ENCODE measurements at regions not wholly inside any gene's neighbourhood (a gene's known extent, or its start where the extent isn't known, plus 50 kb on each side); places are given as distances from the start of the nearest gene placed in this dataset.

GRCh38 chr20:52643034-52643433 is 329.1 kb upstream of the TSHZ2 start:
- no peak for DNase-seq (ENCODE audit: low read depth)

GRCh38 chr20:52637201-52637600 is 335.0 kb upstream of the TSHZ2 start:
- no peak for DNase-seq (ENCODE audit: low read depth)

DNA sequence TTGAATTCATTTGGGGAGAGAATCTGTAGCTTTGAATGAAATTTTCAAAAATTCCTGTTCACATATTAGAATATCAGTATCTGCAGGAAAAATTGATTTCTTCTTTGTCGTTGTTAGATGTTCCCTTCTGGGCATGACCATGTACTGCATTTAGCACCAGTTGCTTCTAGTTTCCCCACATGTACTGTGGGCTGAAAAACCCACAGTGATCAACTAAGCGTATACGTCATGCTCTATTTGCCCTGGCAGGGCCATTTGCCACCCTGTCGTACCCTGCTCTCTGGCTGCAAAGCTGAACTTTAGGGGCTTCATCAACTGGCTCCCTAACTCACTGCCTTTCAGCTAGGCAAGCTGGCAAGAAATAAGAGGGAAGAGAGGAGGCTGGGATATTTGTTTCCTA is 340.7 kb upstream of the TSHZ2 start:
- DNase-seq (ENCODE audit: low read depth), result no peak

DNA sequence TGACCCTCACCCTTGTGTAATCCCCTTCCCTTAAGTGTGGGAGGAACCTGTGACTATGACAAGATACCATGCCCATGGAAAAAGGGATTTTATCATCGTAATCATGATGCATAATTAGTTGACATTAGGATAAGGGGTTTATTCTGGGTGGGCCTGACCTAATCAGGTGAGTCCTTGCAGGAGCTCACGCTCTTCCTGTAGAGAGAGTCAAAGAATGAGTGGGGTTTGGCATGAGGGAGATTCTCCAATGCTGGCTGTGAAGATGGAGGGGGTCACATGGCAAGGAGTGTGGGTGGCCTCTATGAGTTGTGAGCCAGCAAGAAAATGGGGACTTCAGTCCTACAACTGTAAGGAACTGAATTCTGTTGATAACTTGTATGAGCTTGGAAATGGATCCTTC is 342.0 kb upstream of the TSHZ2 start:
- no peak for DNase-seq (ENCODE audit: low read depth)

DNA sequence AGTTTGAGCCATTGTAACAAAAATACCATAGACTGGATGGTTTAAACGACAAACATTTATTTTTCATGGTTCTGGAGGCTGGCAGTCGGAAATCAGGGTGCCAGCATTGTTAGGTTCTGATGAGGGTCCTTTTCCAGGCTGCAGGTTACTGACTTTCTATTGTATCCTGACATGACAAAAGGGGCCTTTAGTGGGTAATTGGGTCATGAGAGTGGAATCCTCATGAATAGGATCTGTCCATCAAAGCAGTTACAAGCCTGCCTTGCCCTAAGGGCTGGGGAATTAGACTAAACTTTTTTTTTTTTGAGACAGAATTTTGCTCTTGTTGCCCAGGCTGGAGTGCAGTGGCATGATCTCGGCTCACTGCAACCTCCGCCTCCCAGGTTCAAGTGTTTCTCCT is 347.9 kb upstream of the TSHZ2 start:
- DNase-seq (ENCODE audit: low read depth), result no peak

DNA sequence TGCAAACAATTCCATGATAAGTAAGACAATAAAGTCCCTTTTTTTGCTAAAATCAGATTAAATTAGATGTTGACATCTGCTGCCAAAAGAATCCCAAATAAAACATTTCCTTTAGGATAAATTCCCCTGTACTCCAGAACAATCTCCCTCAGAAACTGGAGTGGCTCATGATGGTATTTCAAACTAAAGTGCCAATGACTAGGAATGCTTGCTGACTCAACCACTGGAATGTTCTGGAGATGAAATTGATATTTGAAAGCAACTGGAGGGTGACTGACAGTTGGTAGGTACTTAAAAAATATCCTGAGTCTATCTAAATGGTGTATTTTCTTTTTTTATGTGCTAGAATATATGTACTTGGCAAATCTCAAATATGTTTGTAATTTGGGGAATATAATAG is 350.1 kb upstream of the TSHZ2 start:
- no peak for DNase-seq (ENCODE audit: low read depth)

DNA sequence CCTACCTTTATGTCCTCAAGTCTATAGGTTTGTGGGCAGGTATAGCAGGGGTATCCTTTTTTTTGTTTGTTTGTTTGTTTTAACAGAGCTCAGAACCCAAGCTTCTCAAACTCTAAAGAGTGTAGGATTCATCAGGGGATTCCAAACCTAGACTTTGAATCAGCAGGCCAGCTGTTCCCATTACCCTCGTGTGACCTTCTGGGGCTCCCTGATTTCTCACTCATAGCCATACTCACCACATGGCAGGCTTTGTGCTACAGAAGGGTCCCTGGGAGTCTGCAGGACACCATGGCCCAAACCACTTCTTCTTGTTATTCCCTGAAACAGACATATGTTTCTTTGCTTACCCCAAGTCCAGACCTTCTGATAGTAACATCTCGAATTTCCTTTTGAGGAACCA is 350.8 kb upstream of the TSHZ2 start:
- DNase-seq (ENCODE audit: low read depth), result no peak

- no peak for DNase-seq (ENCODE audit: low read depth)
These were observed 352.5 kb upstream of the TSHZ2 start for GRCh38 chr20:52619671-52620070.

DNA sequence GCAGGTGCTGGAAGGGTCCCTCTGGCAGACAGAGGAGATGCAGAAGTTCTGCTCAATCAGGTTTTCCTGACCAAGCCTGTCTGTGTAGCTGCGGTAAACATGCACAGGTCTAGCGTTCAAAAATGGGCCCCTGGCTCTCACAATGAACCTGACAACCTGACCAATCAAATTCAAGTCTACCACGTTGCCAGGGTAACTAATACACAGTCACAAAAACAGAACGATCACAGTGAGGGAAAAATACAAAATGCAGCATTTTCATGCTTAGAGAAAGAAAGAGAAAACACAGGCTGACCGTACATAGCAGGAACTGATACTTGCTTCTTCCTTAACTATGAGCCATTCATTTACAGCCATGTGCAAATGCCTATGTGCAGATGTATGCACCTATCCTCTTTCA is 353.1 kb upstream of the TSHZ2 start:
- DNase-seq (ENCODE audit: low read depth), result no peak

- no peak for DNase-seq (ENCODE audit: low read depth)
These were observed 355.5 kb upstream of the TSHZ2 start for GRCh38 chr20:52616629-52617028.

- no peak for DNase-seq (ENCODE audit: low read depth)
These were observed 357.9 kb upstream of the TSHZ2 start for GRCh38 chr20:52614051-52614863.

DNA sequence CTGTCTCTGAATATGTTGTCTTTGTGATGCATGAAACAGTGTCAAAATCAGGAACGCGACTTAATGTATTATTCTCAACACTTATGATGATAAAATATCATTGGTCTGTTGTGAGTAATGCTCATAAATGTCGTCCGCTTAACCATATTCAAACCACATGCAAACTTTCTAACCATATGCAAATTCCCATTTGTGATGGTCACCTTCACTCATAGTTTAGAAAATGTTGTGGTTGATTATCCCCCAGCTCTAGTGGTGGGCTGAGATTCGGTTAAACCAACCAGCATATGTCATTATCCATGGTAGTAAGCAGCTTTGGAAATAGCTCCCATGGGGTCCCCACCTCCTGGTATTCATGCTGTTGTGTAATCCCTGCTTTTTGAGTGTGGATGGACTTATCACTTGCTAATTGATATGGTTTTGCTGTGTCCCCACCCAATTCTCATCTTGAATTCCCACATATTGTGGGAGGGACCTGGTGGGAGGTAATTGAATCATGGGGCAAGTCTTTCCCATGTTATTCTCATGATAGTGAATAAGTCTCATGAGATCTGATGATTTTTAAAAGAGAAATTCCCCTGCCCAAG is 360.0 kb upstream of the TSHZ2 start:
- no peak for DNase-seq (ENCODE audit: low read depth)

DNA sequence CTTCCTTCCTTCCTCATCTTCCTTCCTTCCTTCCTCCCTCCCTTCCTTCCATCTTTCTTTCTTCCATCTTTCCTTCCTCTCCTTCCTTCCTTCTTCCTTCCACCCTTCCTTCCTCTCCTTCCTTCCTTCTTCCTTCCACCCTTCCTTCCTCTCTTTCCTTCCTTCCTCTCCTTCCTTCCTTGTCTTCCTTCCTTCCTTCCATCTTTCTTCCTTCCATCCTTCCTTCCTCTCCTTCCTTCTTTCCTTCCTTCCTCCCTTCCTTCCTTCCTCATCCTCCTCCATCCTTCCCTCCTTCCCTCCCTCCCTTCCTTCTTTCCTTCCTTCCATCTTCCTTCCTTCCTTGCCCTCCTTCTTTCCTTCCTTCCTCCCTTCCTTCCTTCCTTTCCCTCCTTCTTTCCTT is 361.4 kb upstream of the TSHZ2 start:
- DNase-seq (ENCODE audit: low read depth), result no peak

GRCh38 chr20:52601295-52601971 is 370.7 kb upstream of the TSHZ2 start:
- no peak for DNase-seq (ENCODE audit: low read depth)

- no peak for DNase-seq (ENCODE audit: low read depth)
These were observed 375.9 kb upstream of the TSHZ2 start for GRCh38 chr20:52596256-52596655.

DNA sequence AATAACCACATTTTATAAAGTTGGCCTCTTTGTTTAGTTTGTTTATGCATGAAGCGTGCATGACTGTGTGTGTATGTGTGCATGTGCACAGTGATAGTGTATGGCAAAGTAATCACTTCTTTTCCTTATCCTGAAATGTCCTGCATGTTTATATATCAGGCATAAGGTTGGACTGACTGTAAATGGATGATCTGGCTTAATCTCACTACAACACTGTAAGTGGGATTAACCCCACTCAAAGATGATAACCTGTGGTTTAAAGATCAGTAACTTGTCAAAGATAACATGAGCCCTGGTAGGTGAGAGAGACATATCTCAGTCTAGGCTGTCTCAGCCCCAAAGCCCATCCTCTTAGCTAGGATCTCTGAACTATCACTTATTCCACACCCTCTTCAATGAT is 376.6 kb upstream of the TSHZ2 start:
- no peak for DNase-seq (ENCODE audit: low read depth)

DNA sequence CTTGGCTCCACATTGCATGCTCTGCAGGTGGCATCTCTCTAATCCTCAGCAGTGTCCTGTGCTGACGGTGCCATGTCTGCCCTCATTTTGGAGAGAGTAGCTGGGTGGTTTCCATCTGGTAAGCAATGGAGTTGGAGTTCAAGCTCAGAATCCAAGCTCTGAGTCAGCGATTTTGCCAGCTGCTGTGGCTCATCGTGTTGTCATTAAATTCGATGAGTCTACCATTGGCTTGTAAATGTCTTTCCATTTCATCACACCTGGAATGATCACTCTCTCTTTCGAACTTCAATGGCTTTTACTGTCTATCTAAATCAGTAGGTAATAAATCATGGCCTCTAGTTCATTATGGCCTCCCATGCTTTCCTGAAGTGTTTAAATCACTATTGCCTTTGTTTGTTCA is 378.5 kb upstream of the TSHZ2 start:
- DNase-seq (ENCODE audit: low read depth), result no peak

DNA sequence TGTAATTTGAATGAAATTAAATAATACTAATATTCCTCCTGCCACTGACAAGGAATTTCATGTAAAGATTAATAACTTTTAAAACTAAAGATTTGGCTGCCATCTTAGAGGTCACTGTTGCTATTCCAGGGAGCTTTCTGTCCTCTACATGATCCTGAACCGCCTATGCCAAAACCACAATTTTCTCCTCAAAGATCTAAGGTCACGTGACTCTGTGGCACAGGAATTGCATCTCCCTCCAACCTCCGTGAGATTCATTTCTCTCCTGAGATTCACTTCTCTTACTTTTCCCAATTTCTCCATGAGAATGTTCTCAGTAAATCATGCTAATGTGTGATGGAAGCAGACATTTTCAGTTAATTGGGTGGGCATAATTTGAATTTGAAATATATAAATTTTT is 379.6 kb upstream of the TSHZ2 start:
- DNase-seq (ENCODE audit: low read depth), result no peak

GRCh38 chr20:52590100-52590499 is 382.1 kb upstream of the TSHZ2 start:
- DNase-seq (ENCODE audit: low read depth), result no peak

DNA sequence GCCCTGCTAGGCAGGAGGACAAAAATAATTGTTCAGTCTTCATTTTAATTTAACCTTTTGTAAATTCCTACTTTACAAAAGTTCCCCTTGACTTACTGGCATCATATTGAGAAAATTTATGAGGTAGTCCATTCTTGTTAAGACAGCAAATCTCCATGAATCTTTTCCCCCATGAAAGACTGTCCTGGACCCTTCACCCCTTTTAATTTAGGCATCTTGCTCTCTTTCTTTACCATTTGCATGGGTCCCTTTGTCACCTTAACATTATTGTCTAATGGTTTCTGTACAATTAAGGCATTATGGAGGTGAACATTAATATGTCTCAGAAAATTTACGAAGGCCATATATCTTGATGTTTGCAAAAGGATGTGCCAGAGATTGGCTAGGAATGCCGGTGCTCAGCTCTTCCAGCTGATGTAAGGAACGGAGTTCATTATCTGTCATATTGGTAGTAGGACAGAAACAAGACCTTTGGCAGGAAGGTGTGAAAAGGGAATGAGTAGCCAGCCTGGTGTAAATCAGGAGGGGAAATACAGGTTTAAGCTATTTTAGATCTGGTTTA is 382.8 kb upstream of the TSHZ2 start:
- no peak for DNase-seq (ENCODE audit: low read depth)

- no peak for DNase-seq (ENCODE audit: low read depth)
These were observed 385.5 kb upstream of the TSHZ2 start for GRCh38 chr20:52586660-52587059.

DNA sequence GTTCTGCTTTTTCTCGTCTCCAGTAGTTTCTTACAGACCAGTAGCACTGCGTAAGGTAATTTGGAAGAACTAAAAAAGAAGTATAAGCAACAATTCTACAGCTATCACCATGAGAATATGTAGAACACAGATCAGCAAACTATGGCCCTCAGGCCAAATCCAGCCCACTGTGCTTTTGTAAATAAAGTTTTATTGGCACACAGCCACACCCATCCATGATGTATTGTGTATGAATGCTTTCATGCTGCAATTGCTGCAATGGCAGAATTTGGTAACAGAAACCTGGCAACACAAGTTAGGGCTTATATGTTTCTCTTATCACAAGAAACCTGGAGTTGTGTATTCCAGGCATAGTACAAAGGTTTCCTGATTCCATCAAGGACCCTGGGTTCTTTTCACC is 386.8 kb upstream of the TSHZ2 start:
- no peak for DNase-seq (ENCODE audit: low read depth)

DNA sequence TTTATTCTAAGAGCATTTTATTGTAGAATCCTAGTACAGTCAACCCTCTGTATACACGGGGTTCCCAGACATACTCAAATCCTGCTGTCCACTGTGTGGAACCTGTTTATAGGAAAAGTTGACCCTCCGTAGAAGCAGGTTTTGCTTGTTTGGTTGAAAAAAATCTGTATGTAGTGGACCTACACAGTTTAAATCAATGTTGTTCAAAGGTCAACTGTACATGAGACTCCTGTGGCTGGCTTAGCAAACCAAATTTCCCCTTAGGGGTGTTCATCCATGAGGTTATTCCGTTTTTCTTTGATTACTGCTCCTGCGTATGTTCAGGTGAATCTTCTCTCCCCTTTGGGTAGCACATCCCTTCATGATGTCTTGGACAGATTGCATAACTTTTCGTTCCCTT is 387.0 kb upstream of the ZFP64 start:
- DNase-seq (ENCODE audit: low read depth), result no peak
